Activated CD4-positive, alpha-beta T cell treated with anti-CD3 and anti-CD28 coated beads for 4 hours (primary cell): ENCODE measurements at regions not wholly inside any gene's neighbourhood (a gene's known extent, or its start where the extent isn't known, plus 50 kb on each side); places are given as distances from the start of the nearest gene placed in this dataset.
"Not testable (repeated sequence)": the region's sequence is repeated elsewhere in the genome, so short reads cannot be mapped to it uniquely, and the experiment has no call there.

Experiments used
- DNase-seq, 2 donors: peaks; one replicate each; pipeline ENCODE4 v3.0.0-alpha.2; 2020

DNA sequence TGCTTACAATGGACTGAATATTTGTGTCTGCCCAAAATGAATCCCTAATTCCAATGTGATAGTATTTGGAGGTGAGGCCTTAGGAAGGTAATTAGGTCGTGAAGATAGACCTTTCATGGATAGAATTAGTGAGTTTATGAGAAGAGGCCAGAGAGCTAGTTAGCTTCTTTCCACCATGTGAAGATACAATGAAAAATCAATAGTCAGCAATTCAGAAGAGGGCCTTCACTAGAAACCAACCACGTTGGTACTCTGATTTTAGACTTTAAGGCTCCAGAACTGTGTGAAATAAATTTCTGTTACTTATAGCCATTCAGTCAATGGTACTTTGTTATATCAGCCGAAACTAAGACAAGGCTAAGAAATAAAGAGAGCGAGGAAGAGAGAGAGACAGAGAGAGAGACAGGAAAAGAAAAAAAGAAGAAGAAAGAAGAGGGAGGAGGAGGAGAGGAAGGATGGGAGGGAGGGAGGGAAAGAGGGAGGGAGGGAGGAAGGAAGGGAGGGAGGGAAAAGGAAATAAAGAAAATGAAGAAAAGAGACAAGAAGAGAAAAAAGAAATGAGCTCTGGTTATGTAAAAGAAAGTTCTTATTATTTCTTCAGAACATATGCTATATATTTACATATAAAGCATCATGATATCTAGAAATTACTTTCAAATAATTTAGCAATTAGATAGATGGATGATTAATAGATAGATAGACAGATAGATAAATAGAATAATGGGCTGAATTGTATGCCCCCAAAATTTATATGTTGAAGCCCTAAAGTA, 1725.3 kb downstream of the EFNA5 start:
- DNase-seq = no peak

DNA sequence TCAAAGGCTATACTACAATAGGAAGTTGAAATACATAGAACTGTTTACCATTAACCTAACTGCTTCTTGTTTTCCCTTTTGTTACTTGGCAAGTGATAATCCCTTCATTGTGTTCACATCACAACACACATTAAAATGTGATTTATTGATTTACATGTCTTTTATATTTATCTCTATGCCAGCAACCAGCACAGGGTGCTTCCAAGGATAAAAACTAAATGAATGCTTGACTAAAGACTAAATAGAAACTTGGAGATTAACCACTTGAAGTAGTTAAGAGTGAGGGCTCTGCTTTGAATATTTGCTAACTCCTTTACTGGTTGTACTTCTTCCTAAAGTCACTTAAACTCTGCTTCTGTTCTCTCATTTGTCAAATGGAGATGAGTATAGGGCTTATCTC, 1730.6 kb downstream of the EFNA5 start:
- no peak for DNase-seq

DNA sequence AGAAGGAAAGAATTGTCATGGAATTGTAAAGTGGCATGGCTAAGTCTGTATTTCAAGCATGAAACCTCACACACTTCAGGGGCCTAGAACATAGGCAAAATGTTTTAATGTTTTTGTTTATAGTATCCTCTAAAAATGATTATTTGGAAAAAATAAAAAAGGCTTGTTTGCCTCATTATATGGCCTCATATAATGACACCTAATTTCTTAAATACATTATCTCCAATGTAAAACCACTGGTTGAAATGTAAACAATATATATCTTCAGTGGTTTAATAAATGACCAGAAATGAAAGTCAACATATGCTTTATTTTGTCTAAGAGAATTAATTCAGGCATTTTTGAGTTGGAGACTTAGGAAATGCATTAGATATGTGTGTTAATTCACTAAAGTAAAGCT, 1736.6 kb downstream of the EFNA5 start:
- DNase-seq = no peak

DNA sequence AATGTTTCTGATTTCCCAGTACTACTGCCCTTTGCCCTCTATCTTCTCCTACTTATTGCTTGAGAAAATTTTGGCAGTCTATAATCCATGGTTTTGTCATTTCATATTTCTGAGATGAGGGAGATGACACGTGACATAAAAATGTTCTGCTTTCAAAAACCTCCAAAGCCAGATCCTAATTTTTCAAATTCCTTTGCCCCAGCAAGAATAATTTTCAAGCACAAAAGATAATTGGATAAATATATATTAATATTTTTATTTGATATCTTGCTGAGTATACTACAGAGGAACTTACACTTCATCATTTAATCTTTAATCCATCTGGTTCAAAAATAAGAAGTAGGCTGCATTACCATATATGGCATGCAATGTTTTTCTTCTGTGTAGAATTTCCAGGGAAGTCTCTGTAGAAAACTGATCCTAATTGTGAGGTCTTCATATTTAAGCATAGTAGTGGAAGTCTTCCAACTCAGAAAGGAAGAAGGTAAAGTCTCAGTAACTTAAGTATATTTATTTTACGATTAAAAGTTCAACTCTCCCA, 1738.8 kb downstream of the EFNA5 start:
- DNase-seq = no peak

DNA sequence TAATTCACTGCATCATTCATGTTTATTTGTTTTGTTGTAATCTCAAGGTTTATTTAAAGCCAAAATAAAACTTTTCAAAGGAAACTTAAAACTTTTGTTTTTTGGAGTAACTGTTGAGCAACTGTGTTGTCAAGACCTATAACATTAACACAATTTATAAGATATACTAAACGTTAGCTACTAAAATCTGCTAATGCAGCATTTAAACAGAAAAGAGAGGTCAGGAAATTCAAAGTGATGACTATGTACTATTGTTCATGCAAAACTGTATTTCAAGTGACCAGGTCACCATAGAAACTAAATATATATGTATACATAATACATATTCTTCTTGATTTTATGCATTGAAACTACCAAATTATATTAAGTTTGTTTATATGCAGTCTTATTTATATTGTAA, 1740.9 kb downstream of the EFNA5 start:
- DNase-seq = no peak

DNA sequence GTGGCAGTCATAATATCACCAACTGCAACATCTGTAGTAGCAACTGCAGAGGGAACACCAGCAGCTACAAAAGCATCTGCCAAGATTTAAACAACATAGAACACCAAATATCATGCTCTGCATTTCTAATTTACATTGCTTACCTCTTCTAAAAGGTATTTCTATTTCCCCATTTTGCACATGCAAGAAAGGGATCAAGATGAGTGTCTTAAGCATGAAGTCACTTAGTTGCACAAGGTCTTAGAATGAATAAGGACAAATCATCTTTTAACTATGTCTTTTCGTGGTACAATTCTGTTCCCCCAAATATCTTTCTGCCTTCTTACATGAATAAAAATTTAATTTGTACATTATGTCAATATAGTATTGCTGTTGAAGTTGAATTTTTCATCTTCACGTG, 1746.4 kb downstream of the EFNA5 start:
- no peak for DNase-seq

DNA sequence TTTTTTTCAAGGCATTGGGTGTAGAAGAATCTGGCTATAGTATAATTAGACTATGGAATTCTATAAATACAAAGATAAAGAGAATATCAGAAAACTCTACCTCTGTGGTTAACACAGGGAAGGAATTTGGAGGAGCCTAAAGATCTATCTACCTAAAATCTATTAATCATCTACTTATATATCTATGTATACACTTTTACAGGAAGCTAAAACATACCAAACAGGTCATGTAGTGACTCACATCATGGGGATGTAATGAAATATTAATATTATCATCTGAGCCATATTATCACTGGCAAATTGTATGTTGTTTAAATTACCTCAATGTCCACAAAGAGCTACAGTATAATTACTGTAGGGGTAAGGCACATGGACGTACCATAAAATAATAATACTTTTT, 1748.2 kb downstream of the EFNA5 start:
- DNase-seq = no peak

DNA sequence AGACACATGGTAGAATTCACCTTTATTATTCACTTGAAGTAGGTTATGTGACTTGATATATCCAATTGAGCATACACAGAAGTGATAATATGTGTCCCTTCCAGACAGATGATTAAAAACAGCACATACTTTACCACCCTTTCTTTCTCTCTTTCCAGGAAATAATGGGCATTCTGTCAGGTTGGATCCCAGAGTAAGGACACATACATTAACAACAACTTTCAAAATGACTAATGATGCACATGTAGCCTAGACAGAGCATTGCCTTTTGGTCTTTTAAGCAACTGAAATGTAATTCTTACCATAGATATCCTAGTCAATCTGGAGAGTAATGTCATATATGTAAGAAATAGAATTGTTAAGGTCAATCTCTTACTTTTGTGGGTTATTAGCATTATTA, 1748.7 kb downstream of the EFNA5 start:
- DNase-seq = no peak

DNA sequence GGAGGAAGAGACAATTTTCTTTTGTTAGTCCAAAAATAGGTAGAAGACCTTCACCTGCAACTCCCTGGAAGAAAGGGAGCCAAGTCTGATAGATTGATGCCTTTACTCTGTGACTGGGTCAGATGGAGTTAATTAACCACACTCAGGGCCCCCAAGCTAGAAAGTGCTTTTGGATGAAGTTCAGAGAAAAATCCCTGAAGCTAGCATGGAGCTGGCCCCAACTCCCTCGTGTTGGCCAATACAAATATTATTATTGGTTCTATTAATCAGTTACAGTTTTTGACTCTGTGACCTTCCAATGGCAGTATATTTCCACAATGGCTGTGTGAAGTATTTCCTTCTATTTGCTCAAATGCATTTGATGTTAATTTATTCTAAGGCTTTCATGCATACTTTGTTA, 1753.5 kb downstream of the EFNA5 start:
- no peak for DNase-seq

DNA sequence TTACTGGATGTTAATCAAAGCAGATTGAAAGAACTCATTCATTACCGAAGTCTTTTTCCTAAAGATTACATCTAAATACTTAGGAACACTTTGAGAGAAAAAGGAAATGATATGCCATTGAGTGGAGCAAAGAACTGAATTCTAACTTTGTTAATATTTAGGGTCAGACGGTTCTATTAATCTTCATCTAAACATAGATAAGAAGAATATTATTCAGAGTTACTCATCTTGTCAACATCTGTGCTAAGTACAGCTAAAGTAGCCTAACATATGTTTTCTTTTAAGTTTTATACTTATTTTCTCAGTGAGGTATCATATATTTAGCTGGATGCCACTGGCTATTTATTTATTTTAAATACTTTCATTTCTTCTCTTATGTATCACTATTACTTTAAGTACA, 1763.7 kb downstream of the EFNA5 start:
- no peak for DNase-seq

DNA sequence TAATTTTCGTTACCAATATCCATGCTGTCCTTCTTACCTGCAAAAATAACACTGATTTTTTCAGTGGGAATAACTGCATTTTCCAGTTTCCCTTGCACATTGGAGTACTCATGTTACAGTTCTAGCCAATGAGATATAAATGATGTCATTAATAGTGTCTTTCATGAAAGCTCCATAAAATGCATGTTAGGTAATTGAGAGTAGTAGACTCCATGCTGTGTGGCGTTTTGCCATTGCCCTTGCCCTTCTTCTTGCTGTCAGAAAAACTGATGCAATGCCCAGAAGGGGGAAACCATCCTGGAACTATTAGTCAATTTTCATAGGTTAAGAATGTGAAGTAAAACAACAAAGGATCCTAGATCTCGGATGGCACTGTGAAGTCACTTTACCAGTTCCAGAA, 1765.3 kb downstream of the EFNA5 start:
- DNase-seq = no peak

DNA sequence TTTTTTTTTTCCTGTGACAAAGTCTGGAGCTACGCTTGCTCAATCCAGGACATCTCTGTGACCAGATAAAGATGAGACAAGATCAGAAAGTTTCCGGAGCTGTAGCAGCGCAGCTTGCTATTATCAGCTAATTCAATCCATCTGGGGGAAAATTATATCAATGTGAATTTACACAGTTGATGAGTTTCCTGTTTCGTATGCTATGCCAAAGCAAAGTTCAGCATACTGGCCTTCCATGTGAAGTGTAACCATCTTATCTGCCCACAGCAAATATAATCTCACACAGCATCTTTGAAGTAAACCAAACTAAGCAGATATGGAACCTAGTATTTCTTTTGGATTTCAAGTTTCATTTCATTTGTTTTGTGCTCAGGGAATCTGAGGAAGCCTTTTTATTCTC, 1767.7 kb downstream of the EFNA5 start:
- no peak for DNase-seq

DNA sequence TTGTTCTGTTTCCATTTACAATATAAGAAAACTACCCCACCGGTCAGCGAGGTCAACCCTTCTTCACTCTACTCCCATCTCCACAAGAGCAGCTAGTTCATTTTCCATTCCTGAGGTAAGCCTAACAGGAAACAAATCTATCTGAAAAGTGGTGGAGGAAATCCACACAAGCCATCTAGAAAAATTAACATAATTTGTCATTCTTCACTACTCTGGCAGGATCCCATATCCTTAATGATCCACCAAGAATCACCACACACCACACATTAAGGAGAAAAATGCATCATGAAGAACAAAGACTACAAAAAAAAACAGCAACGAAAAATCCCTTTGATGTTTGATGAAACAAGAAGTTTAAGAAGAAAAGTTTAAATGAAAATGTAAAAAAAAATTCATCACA, 1771.0 kb downstream of the EFNA5 start:
- no peak for DNase-seq

DNA sequence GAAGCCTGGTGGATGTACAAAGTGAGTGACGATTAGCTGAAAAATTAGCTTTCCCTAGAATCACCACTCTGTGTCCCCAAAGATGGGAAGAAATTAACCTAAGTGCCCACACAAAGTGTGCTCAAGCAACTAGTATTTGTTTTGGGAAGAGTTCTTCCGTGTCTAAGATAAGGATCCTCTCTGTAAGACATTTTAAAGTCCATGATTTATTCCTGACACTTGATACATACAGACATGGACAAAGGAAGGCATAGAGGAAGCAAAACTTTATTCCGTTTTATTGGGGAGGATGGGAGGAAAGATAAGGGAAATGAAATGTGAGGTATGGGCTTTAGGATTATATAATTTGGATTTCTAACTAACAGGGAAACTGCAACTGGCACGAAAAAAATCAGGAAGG, 1772.6 kb downstream of the EFNA5 start:
- no peak for DNase-seq

DNA sequence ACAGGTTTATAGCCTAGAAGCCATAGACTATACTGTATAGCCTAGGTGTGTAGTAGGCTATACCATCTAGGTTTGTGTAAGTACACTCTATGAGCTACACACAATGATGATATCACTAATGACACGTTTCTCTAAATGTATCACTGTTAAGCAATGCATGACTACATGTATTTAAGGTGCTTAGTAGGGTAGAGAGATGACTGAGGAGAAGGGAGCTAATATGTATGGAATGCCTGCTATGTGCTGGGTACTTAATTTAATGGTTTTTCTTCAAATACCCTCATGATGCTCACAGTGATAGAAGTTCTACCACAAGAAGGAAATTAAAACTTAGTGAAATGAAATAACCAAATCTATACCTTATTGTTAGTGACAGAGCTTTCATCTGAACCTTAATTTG, 1785.5 kb downstream of the EFNA5 start:
- DNase-seq = no peak

DNA sequence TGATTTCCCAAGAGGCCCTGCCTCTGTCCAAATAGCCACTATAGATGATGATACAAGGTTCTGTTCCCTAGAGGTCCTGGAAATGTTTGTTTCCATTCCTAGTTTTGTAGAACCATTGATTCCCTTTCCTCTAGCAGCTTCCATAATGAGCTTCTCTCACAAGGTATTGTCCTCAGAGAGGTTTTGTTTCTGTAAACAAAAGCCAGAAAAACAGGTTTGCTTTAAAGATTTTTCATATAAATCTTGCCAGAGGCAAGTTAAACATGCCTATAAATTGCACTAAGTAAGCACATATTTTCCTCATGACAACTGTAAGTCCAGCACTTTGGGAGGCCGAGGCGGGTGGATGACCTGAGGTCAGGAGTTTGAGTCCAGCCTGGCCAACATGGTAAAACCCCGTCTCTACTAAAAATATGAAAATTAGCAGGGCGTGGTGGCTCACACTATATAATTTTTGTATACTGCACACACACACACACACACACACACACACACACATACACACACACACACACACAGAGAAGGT, 1787.7 kb downstream of the EFNA5 start:
- DNase-seq = no peak

DNA sequence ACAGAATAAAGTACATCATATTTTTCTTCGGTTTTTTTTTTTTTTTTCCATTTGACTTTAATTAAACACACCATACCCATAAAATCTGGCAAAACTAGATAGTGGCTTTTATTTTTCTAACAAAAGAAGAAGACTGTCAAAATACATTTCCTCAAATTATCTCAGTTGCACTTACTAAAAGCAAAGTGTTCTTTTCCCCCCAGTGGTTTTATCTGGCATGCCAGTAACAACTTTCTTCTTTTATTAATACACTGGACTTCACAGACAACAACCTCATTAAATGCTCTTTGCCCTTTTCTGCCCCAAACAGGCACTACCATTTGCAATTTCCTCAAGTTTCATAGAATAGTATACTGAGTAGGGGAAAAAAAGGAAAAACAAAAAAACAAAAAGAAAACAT, 1792.3 kb downstream of the EFNA5 start:
- DNase-seq = no peak

DNA sequence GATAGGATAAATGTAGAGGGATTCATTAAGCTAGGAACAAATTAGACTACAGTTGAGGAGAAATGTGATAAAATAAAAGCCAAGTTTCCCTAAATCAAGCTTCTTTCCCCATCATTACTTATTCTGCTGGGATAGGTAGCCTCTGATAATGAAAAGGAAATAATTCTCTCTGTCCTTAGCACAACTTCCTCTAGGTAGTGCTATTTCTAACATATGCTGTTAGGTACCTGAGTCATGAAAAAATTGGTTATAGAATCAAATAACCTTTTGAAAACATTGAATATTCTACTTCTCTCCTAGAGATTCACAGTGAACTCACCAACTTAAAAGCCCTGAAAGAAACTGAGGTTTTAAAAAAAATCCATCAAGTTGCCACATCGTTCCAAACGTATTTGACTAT, 1793.1 kb downstream of the EFNA5 start:
- no peak for DNase-seq

DNA sequence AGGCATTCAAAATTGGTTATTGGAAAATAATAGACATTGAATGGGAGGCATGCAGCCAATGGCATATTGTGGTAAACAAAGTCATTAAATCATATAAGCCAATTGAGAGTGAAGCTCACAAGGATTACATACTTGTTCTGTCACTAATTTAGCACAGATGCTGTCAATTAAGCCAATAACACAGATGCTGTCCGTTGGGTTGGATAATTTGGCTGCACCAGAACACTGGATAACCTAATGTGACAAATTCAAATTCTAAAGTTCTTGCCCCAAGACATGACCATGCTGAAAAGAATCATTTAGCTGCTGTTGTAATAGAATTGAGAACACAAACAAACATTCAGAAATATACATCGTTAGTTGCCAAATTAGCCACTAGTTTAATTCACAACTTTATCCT, 1796.4 kb downstream of the EFNA5 start:
- no peak for DNase-seq

DNA sequence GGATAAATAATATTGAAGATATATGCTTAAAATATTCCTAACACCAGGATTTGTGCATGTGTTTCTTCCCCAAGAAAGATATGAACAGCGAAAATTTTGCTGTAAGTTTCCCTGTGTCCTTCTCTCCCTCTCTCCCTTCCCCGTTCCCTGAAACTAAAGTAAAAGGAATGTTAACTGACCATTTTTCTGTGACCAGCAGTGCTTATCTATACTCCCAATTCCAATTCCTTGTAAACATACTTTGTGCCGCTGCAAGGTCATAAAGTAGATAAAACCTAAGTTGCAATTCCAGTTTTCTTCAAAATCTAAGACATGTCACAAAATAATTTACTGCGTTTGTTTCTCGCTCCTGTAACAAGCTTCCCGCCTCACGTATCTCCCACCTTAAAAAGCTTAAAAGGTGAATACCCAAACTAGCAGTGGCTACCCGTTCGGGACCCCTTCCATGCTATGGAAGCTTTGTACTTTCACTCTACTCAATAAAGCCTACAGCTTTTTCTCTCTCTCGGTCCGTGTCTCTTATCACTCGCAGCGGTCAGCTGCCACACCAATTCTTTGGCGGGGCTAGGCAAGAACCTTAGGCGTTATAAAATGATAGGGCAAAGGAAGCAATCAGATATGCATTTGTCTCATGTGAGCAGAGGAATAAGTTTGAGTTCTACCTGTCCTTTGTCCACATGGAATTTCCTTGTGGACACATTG, 1798.0 kb downstream of the EFNA5 start:
- DNase-seq = no peak

DNA sequence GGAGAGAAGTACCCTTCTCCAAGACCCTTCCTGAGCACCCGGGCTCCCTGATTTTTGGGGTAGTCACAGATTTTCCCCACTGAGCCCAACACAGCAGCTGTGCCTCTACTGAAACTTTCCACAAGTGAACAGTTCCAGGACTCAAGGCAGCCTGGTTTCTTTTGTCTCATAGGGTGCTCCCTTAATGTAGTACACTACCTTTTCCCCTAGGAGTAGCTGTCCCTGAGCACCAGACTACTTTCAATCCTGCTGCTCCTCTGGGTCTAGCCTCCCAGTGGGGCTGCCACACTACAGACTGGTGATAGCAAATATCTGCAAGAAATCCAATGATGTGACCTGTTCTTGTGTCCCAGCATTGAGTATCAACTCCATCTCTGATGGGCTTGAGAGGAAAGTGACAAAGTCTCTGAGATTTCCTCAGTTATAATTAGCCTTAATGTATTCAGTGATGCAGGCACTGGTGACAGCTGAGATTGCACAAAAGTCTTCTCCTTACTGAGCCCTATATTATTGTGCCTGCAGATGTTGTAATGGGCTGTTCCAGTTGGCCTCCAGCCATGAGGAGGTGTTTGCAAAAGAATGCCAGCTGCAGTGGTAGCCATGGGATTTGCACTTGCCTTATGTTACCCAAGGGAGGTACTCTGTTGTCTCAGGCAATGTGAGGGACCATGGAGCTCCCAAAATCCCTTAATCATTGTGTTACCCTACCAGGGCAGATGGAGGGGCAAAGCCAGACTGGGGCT, 1802.5 kb downstream of the EFNA5 start:
- no peak for DNase-seq

DNA sequence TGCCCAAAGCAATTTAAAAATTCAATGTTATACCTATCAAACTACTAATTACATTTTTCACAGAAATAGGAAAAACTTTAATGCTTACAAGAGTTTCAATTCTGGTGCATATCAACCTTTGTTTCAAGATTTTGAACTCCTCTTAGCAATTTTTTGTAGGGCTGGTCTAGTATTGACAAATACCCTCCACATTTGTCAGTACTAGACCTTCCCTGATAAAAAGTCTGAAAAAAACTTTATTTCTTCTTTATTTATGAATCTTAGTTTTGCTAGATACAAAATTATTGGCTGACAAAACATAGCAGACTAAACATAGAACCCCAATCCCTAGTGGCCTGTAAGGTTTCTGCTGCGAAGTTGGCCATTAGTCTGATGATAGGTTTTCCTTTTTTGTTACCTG, 1804.9 kb downstream of the EFNA5 start:
- no peak for DNase-seq

DNA sequence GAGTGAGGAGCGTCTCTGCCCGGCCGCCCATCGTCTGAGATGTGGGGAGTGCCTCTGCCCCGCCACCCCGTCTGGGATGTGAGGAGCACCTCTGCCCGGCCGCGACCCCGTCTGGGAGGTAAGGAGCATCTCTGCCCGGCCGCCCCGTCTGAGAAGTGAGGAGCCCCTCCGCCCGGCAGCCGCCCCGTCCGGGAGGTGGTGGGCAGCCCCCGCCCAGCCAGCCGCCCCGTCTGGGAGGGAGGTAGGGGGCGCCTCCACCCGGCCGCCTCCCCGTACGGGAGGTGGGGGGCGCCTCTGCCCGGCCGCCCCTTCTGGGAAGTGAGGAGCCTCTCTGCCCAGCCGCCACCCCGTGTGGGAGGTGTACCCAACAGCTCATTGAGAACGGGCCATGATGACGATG, 1811.4 kb downstream of the EFNA5 start:
- DNase-seq = not testable (repeated sequence)

DNA sequence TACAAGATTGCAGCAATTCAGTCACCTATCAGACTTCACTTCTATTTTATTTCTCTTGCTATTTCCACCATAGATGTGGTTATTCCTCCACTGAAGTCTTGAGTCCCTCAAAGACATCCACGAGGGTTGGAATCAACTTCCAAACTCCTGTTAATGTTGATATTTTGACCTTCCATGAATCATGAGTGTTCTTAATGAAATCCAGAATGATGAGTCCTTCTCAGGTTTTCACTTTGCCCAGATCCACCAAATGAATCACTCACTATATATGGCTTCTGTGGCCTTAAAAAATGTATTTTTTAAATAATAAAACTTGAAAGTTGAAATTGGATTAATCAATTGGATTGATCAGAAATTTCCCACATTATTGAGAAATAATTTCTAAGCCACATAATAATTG, 1821.0 kb downstream of the EFNA5 start:
- DNase-seq = no peak
